D721Med (cell line): ENCODE measurements at regions not wholly inside any gene's neighbourhood (a gene's known extent, or its start where the extent isn't known, plus 50 kb on each side); places are given as distances from the start of the nearest gene placed in this dataset.

Experiments used
- DNase-seq: peaks from one replicate; pipeline ENCODE4 v3.0.0; 2011; ENCODE audit warnings: low spot score; ENCODE audit not compliant: insufficient read length
- FAIRE-seq: peaks from 2 replicates; lab custom pipeline; 2011; peaks lifted over from hg19 to GRCh38; lab: Jason Lieb, UNC
- TF ChIP-seq, protein P1 (sequence below): IDR thresholded peaks from 2 replicates; pipeline ENCODE4 v1.5.1; 2012; ENCODE audit warnings: mild to moderate bottlenecking, control low read depth; ENCODE audit not compliant: insufficient read depth; ENCODE audit errors: missing control alignments

DNA sequence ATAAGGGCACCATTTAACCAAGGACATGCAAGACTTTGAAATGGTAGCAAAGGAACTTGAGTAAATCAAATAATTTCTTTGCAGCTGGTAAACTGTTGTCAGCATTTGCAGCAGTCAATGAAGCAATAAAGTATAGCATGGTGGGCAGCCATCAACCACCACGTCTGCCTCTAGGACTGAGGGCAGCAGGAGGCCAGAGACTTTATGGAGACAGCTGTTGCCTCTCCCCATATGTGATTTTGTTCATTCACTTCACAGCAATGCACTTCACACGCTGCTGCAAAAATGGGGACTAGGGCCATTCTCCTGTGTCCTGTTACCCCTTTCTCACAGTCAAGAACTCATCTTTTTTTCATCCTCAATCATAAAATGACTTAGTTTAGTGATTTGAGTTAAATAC is 51.3 kb upstream of the PCDH9 start:
- DNase-seq (no peak), FAIRE-seq (no peak)
- TF ChIP-seq, protein P1, sequence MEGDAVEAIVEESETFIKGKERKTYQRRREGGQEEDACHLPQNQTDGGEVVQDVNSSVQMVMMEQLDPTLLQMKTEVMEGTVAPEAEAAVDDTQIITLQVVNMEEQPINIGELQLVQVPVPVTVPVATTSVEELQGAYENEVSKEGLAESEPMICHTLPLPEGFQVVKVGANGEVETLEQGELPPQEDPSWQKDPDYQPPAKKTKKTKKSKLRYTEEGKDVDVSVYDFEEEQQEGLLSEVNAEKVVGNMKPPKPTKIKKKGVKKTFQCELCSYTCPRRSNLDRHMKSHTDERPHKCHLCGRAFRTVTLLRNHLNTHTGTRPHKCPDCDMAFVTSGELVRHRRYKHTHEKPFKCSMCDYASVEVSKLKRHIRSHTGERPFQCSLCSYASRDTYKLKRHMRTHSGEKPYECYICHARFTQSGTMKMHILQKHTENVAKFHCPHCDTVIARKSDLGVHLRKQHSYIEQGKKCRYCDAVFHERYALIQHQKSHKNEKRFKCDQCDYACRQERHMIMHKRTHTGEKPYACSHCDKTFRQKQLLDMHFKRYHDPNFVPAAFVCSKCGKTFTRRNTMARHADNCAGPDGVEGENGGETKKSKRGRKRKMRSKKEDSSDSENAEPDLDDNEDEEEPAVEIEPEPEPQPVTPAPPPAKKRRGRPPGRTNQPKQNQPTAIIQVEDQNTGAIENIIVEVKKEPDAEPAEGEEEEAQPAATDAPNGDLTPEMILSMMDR = no peak
